Parathyroid adenoma (tissue), 2 donors: ENCODE measurements at regions not wholly inside any gene's neighbourhood (a gene's known extent, or its start where the extent isn't known, plus 50 kb on each side); places are given as distances from the start of the nearest gene placed in this dataset.
A peak's percentile ranks its signal among the peaks of the same experiment; 100 is the strongest.

Experiments
- H2AFZ ChIP-seq: fragments of 300-600 bp; sonication (generic); one replicate; pipeline ENCODE4 v1.7.0; 2017; ENCODE audit warnings: antibody characterized with exemption, mild to moderate bottlenecking
- H3K27ac ChIP-seq: fragments of 300-600 bp; sonication (generic); one replicate; pipeline ENCODE4 v1.7.0; 2017
- H3K27me3 ChIP-seq: fragments of 300-600 bp; sonication (generic); one replicate; pipeline ENCODE4 v1.7.0; 2017; ENCODE audit warnings: low read length; ENCODE audit not compliant: control insufficient read depth, insufficient read depth
- H3K36me3 ChIP-seq: fragments of 300-600 bp; sonication (generic); one replicate; pipeline ENCODE4 v1.7.0; 2017; ENCODE audit warnings: low read length; ENCODE audit not compliant: control insufficient read depth, insufficient read depth
- H3K4me1 ChIP-seq: fragments of 300-600 bp; sonication (generic); one replicate; pipeline ENCODE4 v1.7.0; 2017; ENCODE audit warnings: control low read depth
- H3K4me2 ChIP-seq: fragments of 300-600 bp; sonication (generic); one replicate; pipeline ENCODE4 v1.7.0; 2017; ENCODE audit warnings: low read length
- H3K4me3 ChIP-seq: fragments of 300-600 bp; sonication (generic); one replicate; pipeline ENCODE4 v1.7.0; 2017; ENCODE audit warnings: low read depth, low read length
- H3K79me2 ChIP-seq: fragments of 300-600 bp; sonication (generic); one replicate; pipeline ENCODE4 v1.7.0; 2017; ENCODE audit warnings: control low read depth
- H3K9ac ChIP-seq: fragments of 300-600 bp; sonication (generic); one replicate; pipeline ENCODE4 v1.7.0; 2017; ENCODE audit warnings: mild to moderate bottlenecking
- H3K9me3 ChIP-seq: fragments of 300-600 bp; sonication (generic); one replicate; pipeline ENCODE4 v1.7.0; 2017; ENCODE audit warnings: low read length; ENCODE audit not compliant: control insufficient read depth
- CTCF ChIP-seq: fragments of 300-600 bp; sonication (generic); IDR thresholded peaks from one replicate; pipeline ENCODE4 v1.7.0; 2017; ENCODE audit warnings: antibody characterized with exemption, mild to moderate bottlenecking
- donor health status: primary hyperparathyroidism.

GRCh38 chr10:111750165-111750849 is 433.3 kb downstream of the GPAM start:
- H3K4me3 ChIP-seq = no peak overlapping the region
- H3K36me3 ChIP-seq = no peaks in the 10 kb centered on the region
- H3K9ac ChIP-seq = no peak overlapping the region
- H3K27me3 ChIP-seq = no peaks in the 10 kb centered on the region
- TF ChIP-seq CTCF = no peak
- H3K79me2 ChIP-seq = no peaks in the 10 kb centered on the region
- no peak overlapping the region for H2AFZ ChIP-seq
- no peaks in the 10 kb centered on the region for H3K4me1 ChIP-seq
- H3K9me3 ChIP-seq = no peaks in the 10 kb centered on the region
- no peak overlapping the region for H3K4me2 ChIP-seq
- no peak overlapping the region for H3K27ac ChIP-seq

- no peaks in the 10 kb centered on the region for H3K9me3 ChIP-seq
- H3K79me2 ChIP-seq = no peaks in the 10 kb centered on the region
- H3K36me3 ChIP-seq = no peaks in the 10 kb centered on the region
- no peak for TF ChIP-seq CTCF
- no peak overlapping the region for H3K4me3 ChIP-seq
- no peak overlapping the region for H3K9ac ChIP-seq
- H3K27me3 ChIP-seq = no peaks in the 10 kb centered on the region
- no peak overlapping the region for H3K4me2 ChIP-seq
- no peak overlapping the region for H3K27ac ChIP-seq
- H2AFZ ChIP-seq = peak overlapping the region; percentile 32
- H3K4me1 ChIP-seq = no peaks in the 10 kb centered on the region
Observed at GRCh38 chr10:111756217-111757061, 427.1 kb downstream of the GPAM start.

GRCh38 chr10:111758593-111758992 is 425.0 kb downstream of the GPAM start:
- TF ChIP-seq CTCF = no peak
- no peak overlapping the region for H3K4me2 ChIP-seq

GRCh38 chr10:111762114-111762513 is 421.5 kb downstream of the GPAM start:
- Histone ChIP-seq H3K27me3 (no peaks in the 10 kb centered on the region), H3K79me2 (no peaks in the 10 kb centered on the region), H3K9me3 (no peaks in the 10 kb centered on the region), H2AFZ (no peak overlapping the region), H3K36me3 (no peaks in the 10 kb centered on the region), H3K9ac (no peak overlapping the region), H3K4me2 (no peak overlapping the region), H3K27ac (no peak overlapping the region), H3K4me3 (no peak overlapping the region), H3K4me1 (no peaks in the 10 kb centered on the region)
- no peak for TF ChIP-seq CTCF

More at GRCh38 chr10:111758593-111758992, 425.0 kb downstream of the GPAM start:
- H2AFZ ChIP-seq = no peak overlapping the region
- H3K27ac ChIP-seq = no peak overlapping the region
- H3K9me3 ChIP-seq = no peaks in the 10 kb centered on the region
- H3K27me3 ChIP-seq = no peaks in the 10 kb centered on the region
- H3K9ac ChIP-seq = no peak overlapping the region
- H3K79me2 ChIP-seq = no peaks in the 10 kb centered on the region
- no peak overlapping the region for H3K4me3 ChIP-seq
- H3K4me1 ChIP-seq = no peaks in the 10 kb centered on the region
- H3K36me3 ChIP-seq = no peaks in the 10 kb centered on the region
